Mucosa of gallbladder (tissue), 1 donor: ENCODE measurements at regions not wholly inside any gene's neighbourhood (a gene's known extent, or its start where the extent isn't known, plus 50 kb on each side); places are given as distances from the start of the nearest gene placed in this dataset.
"Not testable (repeated sequence)": the region's sequence is repeated elsewhere in the genome, so short reads cannot be mapped to it uniquely, and the experiment has no call there.

Source experiments
- DNase-seq: peaks from one replicate; pipeline ENCODE4 v3.0.0-alpha.2; 2020; ENCODE audit warnings: low spot score
- donor health status: DM: no; HTN: no; CAD: no.

DNA sequence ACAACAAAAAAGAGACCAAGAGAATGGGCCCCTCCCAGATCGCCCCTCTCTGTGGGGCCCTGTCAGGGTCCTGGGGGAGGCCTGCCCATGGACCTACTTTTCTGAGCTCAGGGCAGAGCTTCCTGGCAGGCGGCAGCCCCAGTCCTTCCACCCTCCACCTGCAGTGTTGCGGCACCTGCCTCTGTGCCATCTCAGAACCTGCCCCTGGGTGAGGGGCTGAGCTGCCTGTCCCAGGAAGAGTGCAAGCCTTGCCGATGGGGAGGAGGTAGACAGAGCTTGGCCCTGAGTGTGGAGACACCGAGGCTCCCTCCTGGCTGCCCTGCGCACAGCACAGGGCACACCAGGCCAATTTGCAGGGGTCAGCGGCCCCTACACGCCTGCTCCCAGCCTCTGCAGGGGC is 67.5 kb downstream of the UNCX start:
- no peak for DNase-seq

DNA sequence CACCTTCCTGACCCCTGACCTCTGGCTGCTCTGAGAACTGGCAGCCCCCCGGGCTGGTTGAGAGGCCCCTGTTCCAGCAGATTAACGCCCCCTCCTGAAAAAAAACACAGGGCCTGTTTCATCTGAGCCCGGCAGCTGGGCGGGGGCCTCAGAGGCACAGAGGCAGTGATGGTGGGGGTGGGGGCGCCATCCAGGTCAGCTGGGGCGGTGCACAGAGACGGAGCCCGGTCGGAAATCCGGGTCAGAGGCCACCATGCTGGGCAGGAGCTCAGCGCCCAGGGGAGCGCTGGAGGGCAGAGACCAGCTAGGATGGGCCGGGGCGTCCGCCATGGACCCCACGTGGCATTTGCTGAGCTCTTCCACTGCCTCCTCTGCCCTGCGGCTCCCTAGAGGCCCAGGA is 68.0 kb downstream of the UNCX start:
- DNase-seq: no peak

DNA sequence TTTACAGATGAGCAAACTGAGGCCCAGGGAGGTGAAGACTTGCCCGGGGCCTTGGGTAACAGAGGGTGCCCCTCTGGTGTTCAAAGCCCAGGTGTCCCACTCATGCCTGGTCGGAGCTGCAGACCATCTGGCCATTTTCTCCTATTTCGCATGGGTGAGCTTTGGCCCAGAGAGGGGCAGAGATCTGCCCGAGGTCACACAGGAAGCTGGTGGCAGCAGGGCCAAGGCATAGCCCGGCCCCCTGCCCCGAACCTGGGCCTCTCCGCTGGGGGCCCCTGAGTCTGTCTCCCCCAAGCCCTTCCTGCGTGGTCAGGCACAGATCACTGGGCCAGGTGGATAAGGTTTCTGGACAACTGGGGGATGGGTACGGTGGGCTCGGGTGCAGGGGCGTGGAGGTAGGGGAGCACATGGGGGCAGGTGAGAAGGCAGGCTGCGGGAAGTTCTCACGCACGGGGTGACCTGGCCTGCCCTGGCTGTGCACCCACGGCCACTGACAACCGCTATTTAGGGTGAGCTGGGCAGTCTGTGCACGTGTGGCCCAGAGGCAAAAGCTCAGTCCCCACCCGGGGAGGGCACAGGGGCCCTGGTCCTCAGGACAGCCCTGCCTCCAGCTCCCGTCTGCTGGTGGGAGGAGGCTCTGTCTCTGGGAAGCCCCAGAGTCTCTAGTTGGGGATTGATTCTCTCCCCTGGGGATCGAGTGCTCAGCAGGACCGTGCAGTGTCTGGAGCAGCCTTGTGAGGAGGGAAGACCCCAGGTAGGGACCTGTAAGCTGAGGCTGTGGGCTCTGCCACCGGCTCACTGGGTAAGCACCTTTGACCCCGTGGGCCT is 68.6 kb downstream of the UNCX start:
- no peak for DNase-seq

DNA sequence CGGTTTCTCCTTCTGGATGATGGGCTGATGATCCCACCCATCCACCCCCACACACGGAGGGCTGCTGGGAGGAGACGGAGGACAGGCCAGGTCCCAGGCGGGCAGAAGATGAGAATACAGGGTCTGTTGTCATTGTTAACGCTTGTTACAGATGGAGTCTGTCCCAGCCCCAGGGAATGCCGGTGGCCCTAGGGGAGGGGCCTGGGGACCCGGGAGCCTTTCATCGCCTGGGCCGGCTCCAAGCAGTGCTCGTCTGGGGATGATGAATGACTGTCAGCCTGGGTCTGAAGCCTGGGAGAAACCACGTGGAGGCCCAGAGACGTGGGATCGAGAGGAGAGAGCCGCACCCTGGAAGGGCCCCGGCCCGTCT is 69.2 kb downstream of the UNCX start:
- no peak for DNase-seq

DNA sequence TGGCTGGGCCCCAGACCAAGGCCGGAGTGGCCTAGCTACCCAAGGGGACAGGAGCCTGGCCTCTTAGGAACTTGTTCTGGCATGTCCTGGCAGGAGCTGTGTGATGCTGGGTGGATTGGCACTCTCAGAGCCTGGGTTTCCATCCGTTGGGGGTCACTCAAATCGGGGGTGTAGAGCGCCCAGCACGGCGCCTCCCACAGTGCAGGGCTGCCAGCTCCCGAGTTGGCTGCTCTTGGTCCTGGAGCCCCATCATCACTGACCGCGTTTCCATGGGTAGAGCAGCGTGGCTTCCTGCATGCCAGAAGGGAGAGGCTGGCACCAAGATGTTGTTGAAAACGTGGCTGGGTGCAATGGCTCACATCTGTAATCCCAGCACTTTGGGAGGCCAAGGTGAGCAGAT is 70.3 kb downstream of the UNCX start:
- no peak for DNase-seq

DNA sequence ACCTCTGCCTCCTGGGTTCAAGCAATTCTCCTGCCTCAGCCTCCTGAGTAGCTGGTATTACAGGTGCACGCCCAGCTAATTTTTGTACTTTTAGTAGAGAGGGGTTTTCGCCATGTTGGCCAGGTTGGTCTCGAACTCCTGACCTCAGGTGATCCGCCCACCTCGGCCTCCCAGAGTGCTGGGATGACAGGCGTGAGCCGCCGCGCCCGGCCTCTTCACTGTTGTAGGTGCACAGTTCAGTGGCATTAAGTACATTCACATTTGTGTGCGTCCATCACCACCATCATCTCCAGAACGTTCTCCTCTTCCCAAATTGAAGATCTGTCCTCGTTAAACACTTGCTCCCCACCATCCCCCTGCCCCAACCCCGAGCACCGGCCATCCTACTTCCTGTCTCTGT is 71.3 kb downstream of the UNCX start:
- not testable (repeated sequence) for DNase-seq

DNA sequence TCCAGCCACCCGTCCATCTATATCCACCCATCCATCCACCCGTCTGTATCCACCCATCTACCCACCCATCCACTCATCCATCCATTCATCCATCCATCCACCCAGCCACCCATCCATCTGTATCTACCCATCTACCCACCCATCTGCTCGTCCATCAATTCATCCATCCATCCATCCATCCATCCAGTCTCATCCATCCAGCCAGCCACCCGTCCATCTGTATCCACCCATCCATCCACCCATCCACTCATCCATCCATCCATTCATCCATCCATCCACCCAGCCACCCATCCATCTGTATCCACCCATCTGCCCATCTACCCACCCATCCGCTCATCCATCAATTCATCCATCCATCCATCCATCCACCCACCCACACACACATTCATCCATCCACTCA is 73.2 kb downstream of the UNCX start:
- DNase-seq: no peak

DNA sequence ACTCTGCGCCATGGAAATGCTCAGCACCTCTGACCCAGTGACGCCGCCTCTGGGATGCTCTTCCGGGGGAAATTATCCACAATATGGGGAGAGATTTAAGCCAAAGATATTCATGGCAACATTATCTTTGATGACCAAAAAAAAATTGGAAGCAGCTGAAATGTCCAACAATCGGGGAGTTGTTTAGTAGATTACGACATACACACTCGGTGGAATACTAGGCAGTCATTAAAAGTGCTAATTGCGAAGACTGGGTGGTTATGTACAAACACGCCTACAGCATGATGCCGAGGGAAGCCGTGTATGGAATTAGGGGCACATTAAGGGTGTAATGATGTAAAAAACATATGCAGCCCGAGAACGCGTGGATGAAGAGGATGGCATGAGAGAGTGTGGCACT is 75.2 kb downstream of the UNCX start:
- no peak for DNase-seq

DNA sequence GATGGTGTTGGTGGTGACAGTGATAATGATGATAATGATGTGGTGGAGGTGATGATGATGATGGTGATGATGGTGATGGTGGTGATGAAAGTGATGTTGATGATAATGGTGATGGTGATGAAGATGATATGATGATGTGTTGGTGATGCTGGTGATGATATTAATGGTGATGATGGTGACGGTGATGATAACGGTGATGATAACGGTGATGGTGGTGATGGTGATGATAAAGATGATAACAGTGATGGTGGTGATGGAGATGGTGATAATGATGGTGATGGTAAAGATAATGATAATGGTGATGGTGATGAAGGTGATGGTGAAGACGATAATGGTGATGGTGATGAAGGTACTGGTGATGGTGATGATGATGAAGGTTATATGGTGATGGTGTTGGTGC is 76.6 kb downstream of the UNCX start:
- DNase-seq: no peak

DNA sequence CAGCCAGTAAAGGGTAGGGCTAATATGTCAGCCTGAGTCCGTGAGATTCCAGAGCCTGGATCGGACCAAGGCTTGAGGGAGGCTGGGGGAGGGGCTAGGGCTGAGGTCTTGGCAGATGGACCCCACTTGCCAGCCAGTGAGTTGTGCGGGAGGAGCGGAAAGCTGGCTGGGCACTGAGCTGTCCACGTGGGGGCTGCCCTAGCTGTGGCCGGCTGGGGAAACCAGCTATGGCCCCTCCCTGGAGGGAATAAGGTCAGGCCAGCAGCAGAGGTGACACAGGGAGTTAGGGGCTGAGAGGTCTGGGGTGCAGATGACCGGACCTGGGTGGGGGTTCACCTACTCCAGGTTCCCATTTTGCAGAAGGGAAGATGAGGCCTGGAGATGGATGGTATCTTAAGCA is 77.3 kb downstream of the UNCX start:
- DNase-seq: no peak

DNA sequence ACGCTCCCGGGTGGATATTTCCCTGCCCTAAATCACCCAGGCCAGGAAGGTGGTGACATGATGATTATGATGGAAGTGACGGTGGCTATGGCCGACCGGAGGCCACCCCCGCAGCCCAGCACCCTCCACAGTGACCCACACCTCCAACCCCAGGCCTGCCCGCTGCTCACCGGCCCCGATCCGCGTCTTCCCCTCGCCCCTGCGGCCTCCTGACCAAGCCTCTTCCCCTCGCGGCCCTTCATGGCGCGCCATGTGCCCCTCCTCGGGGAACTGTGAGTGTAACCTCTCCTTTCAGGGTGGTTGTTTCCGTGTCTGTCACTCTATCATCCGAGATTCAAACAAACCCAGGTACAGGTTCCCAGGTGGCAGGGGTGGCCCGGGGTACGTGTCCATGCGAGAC is 78.3 kb downstream of the UNCX start:
- DNase-seq: no peak

DNA sequence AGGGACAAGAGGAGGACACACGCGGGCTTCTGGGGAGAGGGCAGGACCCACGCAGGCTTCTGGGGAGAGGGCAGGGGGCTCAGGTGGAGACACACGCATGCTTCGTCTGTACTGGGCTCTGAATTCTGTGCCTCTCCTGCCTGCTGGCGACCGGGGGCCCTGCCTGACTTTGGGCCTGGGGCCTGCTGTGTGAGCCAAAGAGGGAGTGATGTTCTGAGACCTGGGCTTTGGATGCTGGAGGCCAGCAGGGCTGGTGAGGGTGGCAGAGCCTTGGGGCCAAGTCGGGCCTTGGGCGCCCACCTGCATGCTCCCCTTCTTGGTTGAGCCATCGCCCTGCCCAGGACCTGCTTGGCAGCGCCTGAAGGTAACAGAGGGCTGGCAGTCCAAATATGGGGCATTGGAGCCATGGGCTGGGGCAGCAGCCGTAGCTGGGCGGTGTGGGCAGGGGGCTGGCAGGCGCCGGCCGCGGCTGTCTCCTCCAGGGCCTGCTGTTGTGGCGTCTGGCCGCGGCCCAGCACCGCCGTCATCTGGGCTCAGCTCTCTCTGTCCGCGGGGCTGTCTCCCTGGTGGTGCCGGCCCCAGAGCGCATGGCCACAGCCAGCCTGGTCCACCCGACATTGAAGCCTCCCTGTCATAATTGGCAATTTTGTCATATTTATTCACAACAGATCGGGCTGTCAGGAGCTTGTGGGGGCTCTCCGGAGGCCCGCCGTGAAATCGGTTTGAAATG is 78.9 kb downstream of the UNCX start:
- no peak for DNase-seq

DNA sequence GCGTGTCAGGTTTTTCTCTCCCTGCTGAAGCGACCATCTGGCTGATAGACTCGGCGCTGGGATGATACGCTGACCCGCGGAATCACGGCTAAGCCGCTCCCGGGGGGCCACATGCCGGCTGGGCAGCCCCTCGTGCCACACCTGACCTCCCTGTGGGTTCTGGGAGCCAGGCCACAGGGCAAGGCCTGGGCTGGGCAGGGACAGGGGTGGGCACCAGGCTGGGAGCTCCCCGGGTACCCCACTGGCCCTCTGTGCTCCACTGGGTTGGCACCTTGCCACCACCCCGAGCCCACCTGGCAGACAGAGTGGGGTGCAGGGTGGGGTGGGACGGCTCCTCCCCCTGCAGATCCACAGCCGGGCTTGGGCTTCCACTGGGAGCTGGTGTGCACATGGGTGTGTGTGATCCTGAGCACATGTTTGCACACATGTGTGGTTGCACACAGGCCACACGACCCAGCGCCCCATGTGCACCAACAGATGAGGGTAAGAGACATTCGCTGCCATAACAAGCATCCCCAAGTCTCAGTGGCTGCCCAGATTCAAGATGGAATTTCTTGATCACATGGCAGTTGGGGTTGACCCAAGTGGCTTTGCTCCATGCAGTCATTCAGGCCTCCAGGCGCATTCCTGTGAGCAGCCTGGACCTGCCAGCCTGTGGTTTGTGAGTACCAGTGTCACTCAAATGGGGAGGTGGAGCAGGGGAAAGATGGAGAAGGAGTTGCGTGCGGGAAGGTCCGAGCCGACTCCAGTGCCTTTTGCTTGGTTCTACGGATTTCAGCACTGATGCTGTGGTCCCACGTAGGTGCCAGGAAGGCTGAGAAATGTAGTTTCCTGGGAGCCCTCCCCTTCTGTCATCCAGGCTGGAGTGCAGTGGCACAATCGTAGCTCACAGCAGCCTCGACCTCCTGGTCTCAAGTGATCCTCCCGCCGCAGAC is 79.7 kb downstream of the UNCX start:
- DNase-seq: no peak

DNA sequence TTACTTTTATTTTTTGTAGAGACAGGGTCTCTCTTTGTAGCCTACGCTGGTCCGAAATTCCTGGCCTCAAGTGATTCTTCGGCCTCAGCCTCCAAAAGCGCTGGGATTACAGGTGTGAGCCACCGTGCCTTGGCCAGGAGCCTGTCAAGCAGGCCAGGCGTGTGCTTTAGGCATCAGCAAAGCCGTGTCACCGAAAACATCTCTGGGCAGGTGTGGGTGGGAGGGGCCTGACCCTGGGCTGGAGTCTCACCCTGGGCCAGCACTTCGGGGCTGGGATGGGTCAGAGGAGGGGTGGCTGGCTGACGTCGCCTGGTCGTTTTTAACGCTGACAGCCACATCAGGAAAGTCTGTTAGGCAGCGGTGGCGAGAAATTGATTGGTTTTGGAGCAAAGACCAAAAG is 80.9 kb downstream of the UNCX start:
- no peak for DNase-seq

DNA sequence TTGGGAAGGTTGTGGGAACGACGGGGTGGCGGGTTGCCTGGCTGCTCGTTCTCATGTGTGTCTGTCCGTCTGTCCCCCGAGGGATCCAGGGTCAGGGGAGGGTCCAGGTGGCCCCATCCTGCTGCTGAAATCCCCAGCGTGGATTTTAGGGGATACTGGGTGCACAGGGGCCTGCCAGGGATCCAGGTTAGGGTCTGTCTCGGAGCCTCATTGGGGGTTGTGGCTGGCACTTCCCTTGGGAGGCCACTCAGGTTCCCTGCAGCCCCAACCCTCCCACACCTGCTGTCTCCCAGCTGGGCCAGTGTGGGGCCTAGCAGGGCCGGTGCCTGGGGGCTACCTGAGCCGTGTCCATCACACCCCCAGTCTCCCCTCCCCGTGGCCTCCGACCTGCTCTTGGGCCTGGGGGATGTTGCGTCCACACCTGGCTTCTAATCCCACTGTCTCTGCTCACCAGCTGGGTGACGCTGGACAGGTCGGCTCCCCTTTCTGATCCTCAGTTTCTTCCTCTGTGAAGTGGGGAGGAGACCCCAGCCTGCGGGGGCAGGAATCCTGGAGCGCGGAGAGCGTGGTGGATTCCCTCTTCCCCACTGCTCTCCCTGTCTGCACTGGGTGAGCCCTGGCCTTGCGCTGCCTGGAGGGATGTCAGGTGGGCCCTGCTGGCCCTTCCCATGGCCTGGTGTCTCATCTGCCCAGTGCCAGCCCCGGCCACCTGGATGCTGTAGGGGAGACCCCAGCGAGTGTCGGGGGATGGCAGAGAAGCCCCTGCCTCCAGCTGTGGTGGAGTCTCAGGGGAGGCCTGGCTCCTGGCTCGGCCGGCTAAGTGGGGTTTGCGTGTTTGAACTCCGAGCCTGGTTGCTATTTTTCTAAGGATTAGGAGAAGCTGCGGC is 81.6 kb downstream of the UNCX start:
- DNase-seq: no peak

DNA sequence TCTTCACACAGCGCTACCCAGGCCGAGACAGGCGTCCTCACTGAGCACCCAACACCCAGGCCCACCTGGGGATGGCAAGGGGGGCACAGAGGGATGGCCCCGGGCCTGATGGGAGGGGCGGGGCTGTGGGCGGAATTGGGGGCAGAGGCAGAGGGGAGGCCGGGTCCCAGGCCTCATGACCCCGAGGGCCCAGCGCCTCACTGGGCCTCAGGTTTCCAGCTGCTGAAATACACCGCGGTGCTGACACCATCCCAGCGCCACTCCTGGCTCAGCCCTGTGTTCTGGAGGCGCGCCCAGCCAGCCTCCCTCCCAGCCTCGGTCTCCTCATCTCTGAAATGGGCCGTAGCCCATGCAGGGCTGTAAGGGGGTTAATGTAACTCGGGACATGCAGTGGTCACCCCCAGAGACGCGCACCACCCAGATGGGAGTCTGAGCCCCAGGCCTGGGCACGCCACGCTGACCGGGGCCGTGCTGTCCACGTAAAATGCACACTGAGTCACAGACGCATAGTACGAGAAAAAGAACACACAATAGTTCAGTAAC is 82.3 kb downstream of the UNCX start:
- DNase-seq: no peak

DNA sequence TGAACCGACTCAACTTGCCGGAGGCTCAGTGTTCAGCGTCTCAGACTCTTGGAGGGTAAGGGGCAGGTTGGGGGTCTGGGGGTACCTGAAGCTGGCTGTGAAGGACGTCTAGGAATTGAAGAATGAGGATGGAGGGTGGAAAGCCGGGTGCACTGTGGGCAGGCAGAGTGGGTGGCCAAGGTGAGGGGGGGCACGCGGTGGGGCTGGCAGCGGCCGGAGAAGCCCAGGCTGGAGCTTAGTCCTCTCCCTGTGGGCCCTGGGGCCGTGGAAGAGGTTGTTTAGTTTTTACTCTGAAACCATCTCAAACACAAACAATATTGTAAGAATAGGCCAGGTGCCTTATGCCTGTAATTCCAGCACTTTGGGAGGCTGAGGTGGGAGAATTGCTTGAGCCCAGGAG is 83.4 kb downstream of the UNCX start:
- no peak for DNase-seq

DNA sequence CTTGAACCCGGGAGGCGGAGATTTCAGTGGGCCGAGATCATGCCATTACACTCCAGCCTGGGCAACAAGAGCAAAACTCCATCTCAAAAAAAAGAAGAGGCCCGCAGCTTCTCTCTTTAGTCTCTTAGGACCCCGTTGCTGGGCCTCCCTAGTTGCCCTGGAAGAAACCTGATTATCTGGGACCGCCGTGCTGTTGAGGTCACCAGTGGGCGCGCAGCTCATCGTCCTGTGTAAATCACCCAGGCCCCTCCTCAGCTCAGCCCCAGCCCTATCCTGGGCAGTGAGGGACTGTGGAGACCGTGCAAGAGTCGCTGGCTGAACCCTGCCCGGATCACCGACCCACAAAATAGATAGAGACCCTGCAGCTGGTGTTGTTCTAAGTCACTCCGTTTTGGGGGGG is 85.0 kb downstream of the UNCX start:
- no peak for DNase-seq

DNA sequence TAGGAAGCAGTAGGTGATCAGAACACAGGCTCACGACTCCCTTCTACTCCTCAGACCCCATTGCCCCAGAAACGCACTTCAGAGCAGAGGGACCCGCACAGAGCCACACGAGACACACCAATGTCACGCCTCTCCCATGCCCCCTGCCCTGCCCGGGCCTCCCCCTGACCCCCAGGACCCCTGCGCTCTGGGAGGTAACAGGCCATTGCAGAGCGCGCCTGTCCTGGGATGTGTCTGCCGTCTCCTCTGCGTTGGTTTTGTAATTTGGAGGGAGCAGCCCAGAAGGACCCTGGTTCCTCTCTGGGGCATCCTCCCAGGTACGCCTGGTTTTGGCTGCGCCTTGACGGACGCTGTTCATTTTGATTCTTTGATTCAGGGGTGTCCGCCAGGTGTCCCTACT is 85.4 kb downstream of the UNCX start:
- no peak for DNase-seq

DNA sequence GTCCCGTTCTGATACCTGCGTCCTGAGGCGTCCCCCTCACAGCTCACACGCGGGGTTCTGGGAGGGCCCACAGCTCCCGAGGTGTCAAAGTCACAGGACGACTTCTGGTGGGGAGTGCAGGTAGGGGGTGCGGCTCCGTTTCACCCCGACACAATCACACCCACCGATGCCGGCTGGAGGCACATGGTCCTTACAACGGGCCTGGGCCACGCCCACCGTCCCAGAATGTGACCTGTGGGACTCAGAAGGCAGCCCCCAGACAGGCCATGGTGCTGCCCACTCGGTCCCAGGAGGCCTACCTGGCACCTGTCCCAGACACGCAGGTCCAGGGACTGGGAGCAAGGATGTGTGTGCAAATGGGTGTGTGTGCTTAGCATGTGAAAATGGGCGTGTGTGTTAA is 86.0 kb downstream of the UNCX start:
- DNase-seq: no peak

DNA sequence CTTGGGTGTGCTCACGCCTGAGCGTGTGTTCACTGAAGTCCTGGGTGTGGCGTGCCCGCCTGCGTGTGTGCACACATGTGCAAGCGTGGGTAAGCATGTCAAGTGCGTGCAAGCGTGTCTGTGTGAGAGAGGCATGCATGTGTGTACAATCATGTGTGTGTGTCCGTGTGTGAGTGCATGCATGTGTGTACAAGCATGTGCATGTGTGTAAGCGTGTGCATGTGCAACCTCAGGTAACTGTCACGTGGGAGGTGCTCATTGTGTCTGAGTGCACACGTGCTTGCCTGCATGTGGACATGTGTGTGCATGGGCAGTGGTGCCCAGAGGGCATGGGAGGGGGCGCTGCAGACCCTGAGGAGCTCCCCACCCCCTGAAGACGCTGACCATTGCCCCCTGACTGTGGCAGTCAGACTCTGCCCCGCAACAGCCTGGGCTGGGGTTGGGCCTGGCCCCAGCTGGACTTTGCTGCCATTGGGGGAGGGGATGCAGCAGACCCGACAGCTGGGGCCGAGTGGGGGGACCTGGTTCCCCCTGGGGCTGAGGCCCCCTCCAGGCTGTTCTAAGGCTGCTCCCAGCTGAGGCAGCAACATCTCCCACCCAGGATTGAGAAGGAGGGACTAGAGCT is 88.1 kb downstream of the UNCX start:
- no peak for DNase-seq
